H9 (cell line): ENCODE measurements at regions not wholly inside any gene's neighbourhood (a gene's known extent, or its start where the extent isn't known, plus 50 kb on each side); places are given as distances from the start of the nearest gene placed in this dataset.

Experiments
- DNase-seq: peaks from one replicate; pipeline ENCODE4 v3.0.0-alpha.2; 2017
- H2AFZ ChIP-seq: one replicate; pipeline ENCODE4 v1.6.1; 2013; ENCODE audit warnings: mild to moderate bottlenecking, low read length, control low read depth, moderate library complexity
- H2AK5ac ChIP-seq: 2 replicates; pipeline ENCODE4 v1.6.1; 2013; ENCODE audit warnings: low read length, control low read depth, mixed read lengths; ENCODE audit not compliant: insufficient read length
- H2BK120ac ChIP-seq: one replicate; pipeline ENCODE4 v1.6.1; 2013; ENCODE audit warnings: low read depth, mild to moderate bottlenecking, low read length, control low read depth, inconsistent platforms; ENCODE audit not compliant: poor library complexity, severe bottlenecking
- H2BK12ac ChIP-seq: 2 replicates; pipeline ENCODE4 v1.6.1; 2013; ENCODE audit warnings: low read length, control low read depth, mixed read lengths, low read depth; ENCODE audit not compliant: insufficient read length
- H2BK15ac ChIP-seq: 2 replicates; pipeline ENCODE4 v1.6.1; 2013; ENCODE audit warnings: low read depth, low read length, control low read depth
- H2BK20ac ChIP-seq: one replicate; pipeline ENCODE4 v1.6.1; 2013; ENCODE audit warnings: low read depth, mild to moderate bottlenecking, low read length, control low read depth, inconsistent platforms; ENCODE audit not compliant: poor library complexity, severe bottlenecking
- H2BK5ac ChIP-seq: 2 replicates; pipeline ENCODE4 v1.6.1; 2013; ENCODE audit warnings: low read length, control low read depth, mixed read lengths; ENCODE audit not compliant: insufficient read length
- H3K14ac ChIP-seq: 2 replicates; pipeline ENCODE4 v1.6.1; 2013; ENCODE audit warnings: low read length, control low read depth; ENCODE audit not compliant: insufficient read depth
- H3K18ac ChIP-seq: 2 replicates; pipeline ENCODE4 v1.6.1; 2013; ENCODE audit warnings: low read depth, mild to moderate bottlenecking, mixed read lengths, low read length, control low read depth; ENCODE audit not compliant: insufficient read length
- H3K23ac ChIP-seq: 2 replicates; pipeline ENCODE4 v1.6.1; 2013; ENCODE audit warnings: low read length, control low read depth, mixed read lengths, low read depth; ENCODE audit not compliant: insufficient read length
- H3K23me2 ChIP-seq: 2 replicates; pipeline ENCODE4 v1.6.1; 2013; ENCODE audit warnings: low read depth, mild to moderate bottlenecking, mixed read lengths, low read length, control low read depth; ENCODE audit not compliant: insufficient read length, poor library complexity, severe bottlenecking
- H3K27ac ChIP-seq: 2 replicates; pipeline ENCODE4 v1.5.1; 2013; ENCODE audit warnings: low read length, control low read depth, mixed read lengths, low read depth; ENCODE audit not compliant: insufficient read length
- H3K27me3 ChIP-seq: 2 replicates; pipeline ENCODE4 v1.6.1; 2013; ENCODE audit warnings: low read length, control low read depth, inconsistent platforms; ENCODE audit not compliant: insufficient read depth
- H3K4ac ChIP-seq: 2 replicates; pipeline ENCODE4 v1.6.1; 2013; ENCODE audit warnings: low read depth, mild to moderate bottlenecking, control low read depth, inconsistent platforms, low read length, moderate library complexity
- H3K4me1 ChIP-seq: 2 replicates; pipeline ENCODE4 v1.6.1; 2013; ENCODE audit warnings: low read length, control low read depth, inconsistent platforms; ENCODE audit not compliant: insufficient read depth
- H3K4me2 ChIP-seq: 2 replicates; pipeline ENCODE4 v1.6.1; 2013; ENCODE audit warnings: low read length, control low read depth, mixed read lengths; ENCODE audit not compliant: insufficient read length, insufficient read depth
- H3K56ac ChIP-seq: 2 replicates; pipeline ENCODE4 v1.6.1; 2013; ENCODE audit warnings: low read depth, mild to moderate bottlenecking, mixed read lengths, low read length, control low read depth; ENCODE audit not compliant: insufficient read length
- H3K79me1 ChIP-seq: 2 replicates; pipeline ENCODE4 v1.6.1; 2013; ENCODE audit warnings: low read depth, mild to moderate bottlenecking, moderate library complexity, low read length, control low read depth, inconsistent platforms; ENCODE audit not compliant: insufficient read depth, poor library complexity, severe bottlenecking
- H3K79me2 ChIP-seq: 2 replicates; pipeline ENCODE4 v1.6.1; 2013; ENCODE audit warnings: low read length, control low read depth, inconsistent platforms; ENCODE audit not compliant: insufficient read depth
- H3K9ac ChIP-seq: 2 replicates; pipeline ENCODE4 v1.6.1; 2013; ENCODE audit warnings: low read length, control low read depth, mixed read lengths; ENCODE audit not compliant: insufficient read length; ENCODE audit errors: extremely low read depth
- H3K9me3 ChIP-seq: one replicate; pipeline ENCODE4 v1.6.1; 2013; ENCODE audit warnings: low read depth, low read length, inconsistent platforms; ENCODE audit not compliant: control insufficient read depth
- H3T11ph ChIP-seq: one replicate; pipeline ENCODE4 v1.6.1; 2013; ENCODE audit warnings: mild to moderate bottlenecking, low read length, control low read depth, inconsistent platforms
- H4K20me1 ChIP-seq: one replicate; pipeline ENCODE4 v1.6.1; 2013; ENCODE audit not compliant: control insufficient read depth, insufficient read length, insufficient read depth
- H4K5ac ChIP-seq: 2 replicates; pipeline ENCODE4 v1.6.1; 2013; ENCODE audit warnings: low read depth, mild to moderate bottlenecking, mixed read lengths, low read length, control low read depth; ENCODE audit not compliant: insufficient read length
- H4K8ac ChIP-seq: replicated peaks from 2 replicates; pipeline ENCODE4 v1.6.1; 2013; ENCODE audit warnings: low read length, control low read depth, mixed read lengths, low read depth; ENCODE audit not compliant: insufficient read length
- H4K91ac ChIP-seq: 2 replicates; pipeline ENCODE4 v1.6.1; 2013; ENCODE audit warnings: low read depth, mild to moderate bottlenecking, moderate library complexity, mixed read lengths, low read length, control low read depth; ENCODE audit not compliant: insufficient read length
- H3K27ac Mint-ChIP-seq, 3 experiments: 2 replicates in 2 of 3; 3 replicates in 1 of 3; pipeline ENCODE4 v1.8.0; 2020 to 2021; ENCODE audit warnings: mixed read lengths in 3 of 3, mild to moderate bottlenecking in 1 of 3, moderate library complexity in 1 of 3
- H3K27me3 Mint-ChIP-seq: 2 replicates; pipeline ENCODE4 v1.8.0; 2021; ENCODE audit warnings: low read depth, mild to moderate bottlenecking, moderate library complexity, mixed read lengths
- H3K36me3 Mint-ChIP-seq, 3 experiments: 2 replicates in 2 of 3; 3 replicates in 1 of 3; pipeline ENCODE4 v1.8.0; 2020 to 2021; ENCODE audit warnings: low read depth in 3 of 3, mixed read lengths in 3 of 3; ENCODE audit not compliant: insufficient read depth in 1 of 3
- H3K4me1 Mint-ChIP-seq, 2 experiments: 2 replicates each; pipeline ENCODE4 v1.8.0; 2020; ENCODE audit warnings: mixed read lengths in 2 of 2
- H3K4me3 Mint-ChIP-seq, 2 experiments: 2 replicates in 1 of 2; 3 replicates in 1 of 2; pipeline ENCODE4 v1.8.0; 2020 to 2021; ENCODE audit warnings: mild to moderate bottlenecking in 2 of 2, mixed read lengths in 2 of 2, moderate library complexity in 1 of 2
- H3K9me3 Mint-ChIP-seq, 2 experiments: 2 replicates in 1 of 2; 3 replicates in 1 of 2; pipeline ENCODE4 v1.8.0; 2020; ENCODE audit warnings: mild to moderate bottlenecking in 2 of 2, mixed read lengths in 2 of 2, moderate library complexity in 1 of 2
- CTCF ChIP-seq: fragments of 200-600 bp; sonication (generic); conservative IDR thresholded peaks from 3 replicates; pipeline ENCODE4 v1.8.0; 2021; ENCODE audit warnings: antibody characterized with exemption, mild to moderate bottlenecking
- WGBS: extraction: QIAGEN DNeasy Blood & Tissue Kit; methylation state at CpG from one replicate; pipeline ENCODE4 v1.1.7; 2013; ENCODE audit warnings: missing lambda C conversion rate, low lambda C conversion rate, mixed read lengths; ENCODE audit not compliant: insufficient read length; ENCODE audit errors: extremely low coverage; 5-methylcytosine and 5-hydroxymethylcytosine counted together

- Histone ChIP-seq H3K9ac (no peak overlapping the region), H3K4me1 (no peaks in the 10 kb centered on the region), H3K4ac (no peak overlapping the region), H3K18ac (no peak overlapping the region), H3K4me2 (no peak overlapping the region), H4K8ac (no peak overlapping the region), H2AFZ (no peak overlapping the region), H2BK20ac (no peak overlapping the region), H2BK15ac (no peak overlapping the region), H2BK120ac (no peak overlapping the region), H3T11ph (no peak overlapping the region), H2BK5ac (no peak overlapping the region), H3K56ac (no peak overlapping the region), H2AK5ac (no peak overlapping the region), H3K27me3 (no peaks in the 10 kb centered on the region), H3K23me2 (no peaks in the 10 kb centered on the region), H3K79me1 (no peaks in the 10 kb centered on the region), H3K9me3 (peaks cover 18% of the 10 kb centered on the region), H3K79me2 (no peaks in the 10 kb centered on the region), H3K23ac (no peak overlapping the region), H4K20me1 (no peaks in the 10 kb centered on the region), H4K5ac (no peak overlapping the region), H3K27ac (no peak overlapping the region), H4K91ac (no peak overlapping the region), H2BK12ac (no peak overlapping the region), H3K14ac (no peak overlapping the region)
- Mint-ChIP-seq H3K36me3 (peaks cover 7 to 25% (median 22%) of the 10 kb centered on the region in 3 experiments), H3K4me1 (no peaks in the 10 kb centered on the region), H3K4me3 (no peak overlapping the region), H3K9me3 (peaks cover 31 to 36% of the 10 kb centered on the region in 2 experiments), H3K27me3 (no peaks in the 10 kb centered on the region), H3K27ac (no peak overlapping the region)
- DNase-seq, result no peak
- WGBS, result no CpG with 5 or more reads among the region's 1 CpG
- TF ChIP-seq CTCF, result no peak
Measured at GRCh38 chr18:33863912-33864311, 285.9 kb downstream of the ASXL3 start.
